GM18498 (cell line): ENCODE measurements at regions not wholly inside any gene's neighbourhood (a gene's known extent, or its start where the extent isn't known, plus 50 kb on each side); places are given as distances from the start of the nearest gene placed in this dataset.

ENCODE experiments used
- ATAC-seq: cut with Tn5 transposase; IDR thresholded peaks from one replicate; pipeline ENCODE4 v1.9.1; 2021; ENCODE audit warnings: mild to moderate bottlenecking, moderate library complexity; ENCODE audit not compliant: unreplicated experiment

GRCh38 chr7:46485481-46486065, 564.5 kb upstream of the IGFBP3 start:
- no peak for ATAC-seq

GRCh38 chr7:46484906-46485305, 563.8 kb upstream of the IGFBP3 start:
- ATAC-seq: no peak

- no peak for ATAC-seq
Measured at GRCh38 chr7:46480619-46481018, 559.5 kb upstream of the IGFBP3 start.

- ATAC-seq: no peak
Measured at GRCh38 chr7:46479680-46480079, 558.6 kb upstream of the IGFBP3 start.

GRCh38 chr7:46478046-46478445, 557.0 kb upstream of the IGFBP3 start:
- no peak for ATAC-seq

- ATAC-seq: no peak
Measured at GRCh38 chr7:46468753-46469356, 547.8 kb upstream of the IGFBP3 start.

GRCh38 chr7:46463170-46463569, 542.1 kb upstream of the IGFBP3 start:
- no peak for ATAC-seq

GRCh38 chr7:46461334-46461777, 540.3 kb upstream of the IGFBP3 start:
- no peak for ATAC-seq

GRCh38 chr7:46459942-46460341, 538.9 kb upstream of the IGFBP3 start:
- no peak for ATAC-seq

- ATAC-seq: no peak
Measured at GRCh38 chr7:46454816-46455215, 533.7 kb upstream of the IGFBP3 start.

GRCh38 chr7:46452561-46453135, 531.6 kb upstream of the IGFBP3 start:
- ATAC-seq: no peak

GRCh38 chr7:46451846-46452245, 530.8 kb upstream of the IGFBP3 start:
- ATAC-seq: no peak

- ATAC-seq: no peak
Measured at GRCh38 chr7:46450886-46451285, 529.8 kb upstream of the IGFBP3 start.

GRCh38 chr7:46450425-46450824, 529.4 kb upstream of the IGFBP3 start:
- no peak for ATAC-seq

- ATAC-seq: no peak
Measured at GRCh38 chr7:46449743-46450142, 528.7 kb upstream of the IGFBP3 start.

GRCh38 chr7:46448478-46448877, 527.4 kb upstream of the IGFBP3 start:
- ATAC-seq: no peak

GRCh38 chr7:46446151-46446550, 525.1 kb upstream of the IGFBP3 start:
- ATAC-seq: no peak

GRCh38 chr7:46444256-46444655, 523.2 kb upstream of the IGFBP3 start:
- no peak for ATAC-seq

- no peak for ATAC-seq
Measured at GRCh38 chr7:46440186-46440585, 519.1 kb upstream of the IGFBP3 start.

- ATAC-seq: no peak
Measured at GRCh38 chr7:46432708-46433107, 511.6 kb upstream of the IGFBP3 start.

GRCh38 chr7:46428295-46428694, 507.2 kb upstream of the IGFBP3 start:
- ATAC-seq: no peak

- no peak for ATAC-seq
Measured at GRCh38 chr7:46424934-46425333, 503.9 kb upstream of the IGFBP3 start.
